GM19099 (cell line): ENCODE measurements at regions not wholly inside any gene's neighbourhood (a gene's known extent, or its start where the extent isn't known, plus 50 kb on each side); places are given as distances from the start of the nearest gene placed in this dataset.

Source experiments
- POLR2A ChIP-seq: IDR thresholded peaks from 3 replicates; pipeline ENCODE4 v1.6.1; 2011; ENCODE audit warnings: low read depth; ENCODE audit not compliant: insufficient read length; ENCODE audit errors: extremely low read depth

GRCh38 chr6:21750575-21750974 lies 157.0 kb downstream of the SOX4 start:
- no peak for TF ChIP-seq POLR2A

- no peak for TF ChIP-seq POLR2A
Observed at GRCh38 chr6:21751608-21752007, 158.1 kb downstream of the SOX4 start.

- no peak for TF ChIP-seq POLR2A
Observed at GRCh38 chr6:21752054-21752811, 158.7 kb downstream of the SOX4 start.

GRCh38 chr6:21753241-21754108 lies 159.9 kb downstream of the SOX4 start:
- no peak for TF ChIP-seq POLR2A

- TF ChIP-seq POLR2A = no peak
Observed at GRCh38 chr6:21754891-21755290, 161.3 kb downstream of the SOX4 start.

- TF ChIP-seq POLR2A = no peak
Observed at GRCh38 chr6:21756487-21756886, 162.9 kb downstream of the SOX4 start.

GRCh38 chr6:21759721-21760120 lies 166.2 kb downstream of the SOX4 start:
- TF ChIP-seq POLR2A = no peak

- TF ChIP-seq POLR2A = no peak
Observed at GRCh38 chr6:21764989-21765388, 171.4 kb downstream of the SOX4 start.

- no peak for TF ChIP-seq POLR2A
Observed at GRCh38 chr6:21767891-21768648, 174.5 kb downstream of the SOX4 start.

- TF ChIP-seq POLR2A = no peak
Observed at GRCh38 chr6:21769405-21769861, 175.9 kb downstream of the SOX4 start.

- no peak for TF ChIP-seq POLR2A
Observed at GRCh38 chr6:21769968-21770367, 176.4 kb downstream of the SOX4 start.

- no peak for TF ChIP-seq POLR2A
Observed at GRCh38 chr6:21771626-21772320, 178.2 kb downstream of the SOX4 start.

- no peak for TF ChIP-seq POLR2A
Observed at GRCh38 chr6:21772477-21772876, 178.9 kb downstream of the SOX4 start.

- TF ChIP-seq POLR2A = no peak
Observed at GRCh38 chr6:21772884-21773575, 179.5 kb downstream of the SOX4 start.
